ENCODE measurements at regions not wholly inside any gene's neighbourhood (a gene's known extent, or its start where the extent isn't known, plus 50 kb on each side); places are given as distances from the start of the nearest gene placed in this dataset.

GRCh38 chr3:164341086-164341485 is 737.2 kb downstream of the SI start:
- Histone ChIP-seq H3K27me3 (no peaks in the 10 kb centered on the region), H4K20me1 (ENCODE audit: insufficient read depth, poor library complexity, severe bottlenecking) (no peaks in the 10 kb centered on the region), H3K36me3 (replicated peaks; ENCODE audit: insufficient read depth, low read depth) (no peaks in the 10 kb centered on the region), H3K4me2 (peak overlapping the region; percentile 37), H3K9me3 (ENCODE audit: low read depth) (no peaks in the 10 kb centered on the region), H3K4me1 (ENCODE audit: insufficient read depth) (no peaks in the 10 kb centered on the region), H2AFZ (no peak overlapping the region), H3K79me2 (no peaks in the 10 kb centered on the region), H3K9me2 (replicated peaks; ENCODE audit: insufficient read depth) (no peaks in the 10 kb centered on the region), H3K4me3 (no peak overlapping the region), H3K27ac (no peak overlapping the region)
- no peak for DNase-seq (ENCODE audit: low spot score)
- 78% methylated on average over 20 of the region's 20 CpGs for WGBS (ENCODE audit: low lambda C conversion rate, missing lambda C conversion rate)
- TF ChIP-seq CTCF (IDR thresholded peaks at IDR 0.05; ENCODE audit: poor library complexity) = no peak
- no peak for TF ChIP-seq EZH2phosphoT487 (IDR thresholded peaks at IDR 0.05; ENCODE audit: low read depth, severe bottlenecking, unreplicated experiment)
- TF ChIP-seq EZH2 (IDR thresholded peaks at IDR 0.05; ENCODE audit: borderline replicate concordance) = no peak

GRCh38 chr3:164340273-164340672 is 738.0 kb downstream of the SI start:
- WGBS (ENCODE audit: low lambda C conversion rate, missing lambda C conversion rate) = 77% methylated on average over 8 of the region's 8 CpGs

GRCh38 chr3:164332831-164333802 is 745.2 kb downstream of the SI start:
- peaks cover 14% of the 10 kb centered on the region for H3K4me1 ChIP-seq (ENCODE audit: insufficient read depth)
- no peaks in the 10 kb centered on the region for H3K9me2 ChIP-seq (replicated peaks; ENCODE audit: insufficient read depth)
- TF ChIP-seq EZH2phosphoT487 (IDR thresholded peaks at IDR 0.05; ENCODE audit: low read depth, severe bottlenecking, unreplicated experiment) (no peak), CTCF (IDR thresholded peaks at IDR 0.05; ENCODE audit: poor library complexity) (peak; percentile 13)
- no peaks in the 10 kb centered on the region for H4K20me1 ChIP-seq (ENCODE audit: insufficient read depth, poor library complexity, severe bottlenecking)
- no peaks in the 10 kb centered on the region for H3K27me3 ChIP-seq
- peak overlapping the region; percentile 36 for H2AFZ ChIP-seq
- H3K36me3 ChIP-seq (replicated peaks; ENCODE audit: insufficient read depth, low read depth) = no peaks in the 10 kb centered on the region
- H3K4me2 ChIP-seq = peak overlapping the region; percentile 63
- 11% methylated on average over 10 of the region's 10 CpGs for WGBS (ENCODE audit: low lambda C conversion rate, missing lambda C conversion rate)
- no peak overlapping the region for H3K4me3 ChIP-seq
- H3K9me3 ChIP-seq (ENCODE audit: low read depth) = no peaks in the 10 kb centered on the region
- peak; percentile 22 for DNase-seq (ENCODE audit: low spot score)
- H3K79me2 ChIP-seq = no peaks in the 10 kb centered on the region
- peak overlapping the region; percentile 47 for H3K27ac ChIP-seq

More at GRCh38 chr3:164340273-164340672, 738.0 kb downstream of the SI start:
- Histone ChIP-seq H3K27me3 (no peaks in the 10 kb centered on the region), H3K9me2 (replicated peaks; ENCODE audit: insufficient read depth) (no peaks in the 10 kb centered on the region), H3K9me3 (ENCODE audit: low read depth) (no peaks in the 10 kb centered on the region), H2AFZ (no peak overlapping the region), H3K79me2 (no peaks in the 10 kb centered on the region), H3K27ac (no peak overlapping the region), H3K36me3 (replicated peaks; ENCODE audit: insufficient read depth, low read depth) (no peaks in the 10 kb centered on the region), H4K20me1 (ENCODE audit: insufficient read depth, poor library complexity, severe bottlenecking) (no peaks in the 10 kb centered on the region), H3K4me1 (ENCODE audit: insufficient read depth) (no peaks in the 10 kb centered on the region), H3K4me3 (no peak overlapping the region), H3K4me2 (no peak overlapping the region)
- TF ChIP-seq CTCF (IDR thresholded peaks at IDR 0.05; ENCODE audit: poor library complexity) (no peak), EZH2phosphoT487 (IDR thresholded peaks at IDR 0.05; ENCODE audit: low read depth, severe bottlenecking, unreplicated experiment) (no peak), EZH2 (IDR thresholded peaks at IDR 0.05; ENCODE audit: borderline replicate concordance) (no peak)
- no peak for DNase-seq (ENCODE audit: low spot score)

Data from hepatocyte (in vitro differentiated cells).